Stromal cell of bone marrow (primary cell): ENCODE measurements at regions not wholly inside any gene's neighbourhood (a gene's known extent, or its start where the extent isn't known, plus 50 kb on each side); places are given as distances from the start of the nearest gene placed in this dataset.
A peak's percentile ranks its signal among the peaks of the same experiment; 100 is the strongest.
"Not testable (repeated sequence)": the region's sequence is repeated elsewhere in the genome, so short reads cannot be mapped to it uniquely, and the experiment has no call there.

ENCODE experiments used
- DNase-seq: peaks from one replicate; pipeline ENCODE4 v3.0.0-alpha.2; 2012; ENCODE audit warnings: low read depth

- DNase-seq = no peak
These were observed 119.0 kb upstream of the SLC38A2 start for GRCh38 chr12:46491548-46491947.

GRCh38 chr12:46490635-46491034 is 118.1 kb upstream of the SLC38A2 start:
- DNase-seq = peak; percentile 45

- DNase-seq = no peak
These were observed 117.4 kb upstream of the SLC38A2 start for GRCh38 chr12:46489951-46490388.

- no peak for DNase-seq
These were observed 115.1 kb upstream of the SLC38A2 start for GRCh38 chr12:46487567-46488131.

- no peak for DNase-seq
These were observed 114.0 kb upstream of the SLC38A2 start for GRCh38 chr12:46486588-46486987.

- no peak for DNase-seq
These were observed 113.3 kb upstream of the SLC38A2 start for GRCh38 chr12:46485853-46486252.

GRCh38 chr12:46484396-46485061 is 112.0 kb upstream of the SLC38A2 start:
- DNase-seq = no peak

GRCh38 chr12:46483572-46484395 is 111.2 kb upstream of the SLC38A2 start:
- peak; percentile 51 for DNase-seq

- DNase-seq = no peak
These were observed 108.2 kb upstream of the SLC38A2 start for GRCh38 chr12:46480724-46481123.

GRCh38 chr12:46480316-46480715 is 107.7 kb upstream of the SLC38A2 start:
- no peak for DNase-seq

GRCh38 chr12:46478123-46478522 is 105.5 kb upstream of the SLC38A2 start:
- DNase-seq = no peak

- DNase-seq = no peak
These were observed 105.0 kb upstream of the SLC38A2 start for GRCh38 chr12:46477541-46477940.

GRCh38 chr12:46475972-46476645 is 103.5 kb upstream of the SLC38A2 start:
- no peak for DNase-seq

GRCh38 chr12:46474385-46474784 is 101.8 kb upstream of the SLC38A2 start:
- not testable (repeated sequence) for DNase-seq

GRCh38 chr12:46473634-46474329 is 101.2 kb upstream of the SLC38A2 start:
- peak; percentile 89 for DNase-seq

- no peak for DNase-seq
These were observed 100.5 kb upstream of the SLC38A2 start for GRCh38 chr12:46472893-46473633.

GRCh38 chr12:46472144-46472705 is 99.7 kb upstream of the SLC38A2 start:
- no peak for DNase-seq

GRCh38 chr12:46471404-46471803 is 98.8 kb upstream of the SLC38A2 start:
- DNase-seq = no peak

GRCh38 chr12:46470975-46471374 is 98.4 kb upstream of the SLC38A2 start:
- no peak for DNase-seq

GRCh38 chr12:46470036-46470627 is 97.6 kb upstream of the SLC38A2 start:
- DNase-seq = no peak
